ENCODE measurements at regions not wholly inside any gene's neighbourhood (a gene's known extent, or its start where the extent isn't known, plus 50 kb on each side); places are given as distances from the start of the nearest gene placed in this dataset.

DNA sequence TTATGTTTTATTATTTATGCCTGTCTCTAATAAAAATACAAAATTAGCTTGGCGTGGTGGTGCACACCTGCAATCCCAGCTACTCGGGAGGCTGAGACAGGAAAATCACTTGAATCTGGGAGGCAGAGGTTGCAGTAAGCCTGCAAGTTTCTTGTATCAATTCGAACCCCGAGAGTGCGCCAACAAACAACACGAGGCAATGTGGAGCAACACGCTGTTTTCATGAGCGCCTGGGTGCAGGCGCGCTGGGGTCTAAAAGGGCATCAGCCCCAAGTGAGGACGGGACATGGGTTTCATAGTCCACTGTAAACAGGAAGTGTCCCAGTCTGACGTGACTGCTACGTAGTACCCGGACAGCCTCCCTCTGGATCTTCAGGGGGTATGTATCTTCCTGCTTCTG, 1634.6 kb upstream of the AGA start:
- no peaks in the 10 kb centered on the region for H3K27me3 ChIP-seq
- intact Hi-C loops (cut with DNase I) = no loop called here
- no peaks in the 10 kb centered on the region for H3K9me3 ChIP-seq
- no peak for ATAC-seq
- no peak overlapping the region for H3K27ac ChIP-seq
- DNase-seq = no peak
- no peaks in the 10 kb centered on the region for H3K4me1 ChIP-seq
- no peaks in the 10 kb centered on the region for H3K36me3 ChIP-seq
- TF ChIP-seq, protein P1, sequence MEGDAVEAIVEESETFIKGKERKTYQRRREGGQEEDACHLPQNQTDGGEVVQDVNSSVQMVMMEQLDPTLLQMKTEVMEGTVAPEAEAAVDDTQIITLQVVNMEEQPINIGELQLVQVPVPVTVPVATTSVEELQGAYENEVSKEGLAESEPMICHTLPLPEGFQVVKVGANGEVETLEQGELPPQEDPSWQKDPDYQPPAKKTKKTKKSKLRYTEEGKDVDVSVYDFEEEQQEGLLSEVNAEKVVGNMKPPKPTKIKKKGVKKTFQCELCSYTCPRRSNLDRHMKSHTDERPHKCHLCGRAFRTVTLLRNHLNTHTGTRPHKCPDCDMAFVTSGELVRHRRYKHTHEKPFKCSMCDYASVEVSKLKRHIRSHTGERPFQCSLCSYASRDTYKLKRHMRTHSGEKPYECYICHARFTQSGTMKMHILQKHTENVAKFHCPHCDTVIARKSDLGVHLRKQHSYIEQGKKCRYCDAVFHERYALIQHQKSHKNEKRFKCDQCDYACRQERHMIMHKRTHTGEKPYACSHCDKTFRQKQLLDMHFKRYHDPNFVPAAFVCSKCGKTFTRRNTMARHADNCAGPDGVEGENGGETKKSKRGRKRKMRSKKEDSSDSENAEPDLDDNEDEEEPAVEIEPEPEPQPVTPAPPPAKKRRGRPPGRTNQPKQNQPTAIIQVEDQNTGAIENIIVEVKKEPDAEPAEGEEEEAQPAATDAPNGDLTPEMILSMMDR (IDR thresholded peaks at IDR 0.05) = no peak
- no peak overlapping the region for H3K4me3 ChIP-seq

DNA sequence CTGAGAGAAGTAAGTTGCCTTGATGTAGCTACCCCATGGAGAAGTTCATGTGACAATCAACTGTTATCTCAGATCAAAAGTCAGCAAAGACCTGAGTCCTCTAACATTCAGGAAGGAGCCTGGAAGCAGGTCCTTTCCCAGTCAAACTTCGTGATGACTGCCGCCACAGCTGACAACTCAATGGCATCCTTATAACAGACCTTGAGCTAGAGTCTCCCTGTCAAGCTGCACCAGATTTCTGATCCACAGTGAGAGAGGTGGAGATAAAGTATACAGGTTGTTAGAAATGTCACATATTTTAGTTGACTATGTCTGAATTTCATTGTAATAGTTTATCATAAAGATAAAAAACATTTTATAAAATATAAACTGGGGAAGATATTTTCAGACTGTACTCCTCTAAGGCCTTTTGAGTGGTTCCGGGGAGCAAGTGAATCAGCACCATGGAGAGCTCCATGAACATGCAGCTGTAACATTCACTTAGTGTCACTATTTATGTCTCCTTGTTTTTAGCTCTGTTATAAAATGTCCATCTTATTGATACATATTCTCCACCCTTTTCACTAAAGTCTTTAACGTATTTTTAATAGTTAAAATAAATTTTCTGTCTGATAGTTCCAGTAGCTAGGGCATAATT, 1653.5 kb upstream of the AGA start:
- intact Hi-C loops (cut with DNase I) = no loop called here
- no peaks in the 10 kb centered on the region for H3K4me1 ChIP-seq
- H3K27me3 ChIP-seq = no peaks in the 10 kb centered on the region
- no peak overlapping the region for H3K27ac ChIP-seq
- H3K9me3 ChIP-seq = no peaks in the 10 kb centered on the region
- H3K4me3 ChIP-seq = no peak overlapping the region
- DNase-seq (no peak), ATAC-seq (no peak)
- TF ChIP-seq, protein P1 (IDR thresholded peaks at IDR 0.05) = no peak
- H3K36me3 ChIP-seq = no peaks in the 10 kb centered on the region

DNA sequence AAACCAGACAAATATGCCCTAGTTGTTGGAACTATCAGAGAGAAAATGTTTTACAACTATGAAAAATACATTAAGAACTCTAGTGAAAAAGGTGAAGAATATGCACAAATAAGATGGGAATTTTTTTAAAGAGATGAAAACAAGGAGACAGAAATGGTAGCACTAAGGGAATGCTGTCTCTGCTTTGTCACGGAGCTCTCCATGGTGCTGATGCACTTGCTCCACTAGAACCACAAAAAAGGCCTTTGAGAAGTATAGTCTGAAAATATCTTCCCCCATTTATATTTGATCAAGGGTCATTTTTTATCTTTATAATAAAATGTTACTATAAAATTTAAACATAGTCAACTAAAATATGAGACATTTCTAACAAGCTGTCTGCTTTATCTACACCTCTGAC, 1655.5 kb upstream of the AGA start:
- Histone ChIP-seq H3K36me3 (no peaks in the 10 kb centered on the region), H3K27me3 (no peaks in the 10 kb centered on the region), H3K27ac (no peak overlapping the region), H3K9me3 (no peaks in the 10 kb centered on the region), H3K4me1 (no peaks in the 10 kb centered on the region), H3K4me3 (no peak overlapping the region)
- no peak for ATAC-seq
- no peak for DNase-seq
- TF ChIP-seq, protein P1 (IDR thresholded peaks at IDR 0.05) = no peak
- intact Hi-C loops (cut with DNase I) = no loop called here

DNA sequence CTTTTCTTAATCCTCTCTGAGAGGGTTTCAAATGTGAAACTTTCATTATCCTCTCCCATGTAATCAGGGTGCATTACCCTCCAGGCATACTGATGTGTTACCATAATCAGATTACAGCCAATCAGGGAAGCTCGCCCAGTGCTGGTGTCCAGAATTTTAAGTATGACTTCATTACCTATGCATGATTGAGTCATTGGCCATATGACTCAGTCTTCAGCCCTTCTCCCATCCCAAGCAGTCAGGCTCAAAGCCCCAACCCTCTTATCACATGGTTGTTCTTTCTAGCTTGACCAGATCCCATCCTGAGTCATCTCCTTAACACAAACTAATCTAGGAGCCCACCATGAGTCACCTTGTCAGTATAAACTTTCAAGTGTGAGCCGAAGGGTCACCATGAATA, 1668.1 kb upstream of the AGA start:
- no peaks in the 10 kb centered on the region for H3K4me1 ChIP-seq
- H3K36me3 ChIP-seq = no peaks in the 10 kb centered on the region
- no peaks in the 10 kb centered on the region for H3K27me3 ChIP-seq
- H3K27ac ChIP-seq = no peak overlapping the region
- DNase-seq (no peak), ATAC-seq (no peak)
- H3K4me3 ChIP-seq = no peak overlapping the region
- intact Hi-C loops (cut with DNase I) = no loop called here
- no peaks in the 10 kb centered on the region for H3K9me3 ChIP-seq
- TF ChIP-seq, protein P1 (IDR thresholded peaks at IDR 0.05) = no peak

DNA sequence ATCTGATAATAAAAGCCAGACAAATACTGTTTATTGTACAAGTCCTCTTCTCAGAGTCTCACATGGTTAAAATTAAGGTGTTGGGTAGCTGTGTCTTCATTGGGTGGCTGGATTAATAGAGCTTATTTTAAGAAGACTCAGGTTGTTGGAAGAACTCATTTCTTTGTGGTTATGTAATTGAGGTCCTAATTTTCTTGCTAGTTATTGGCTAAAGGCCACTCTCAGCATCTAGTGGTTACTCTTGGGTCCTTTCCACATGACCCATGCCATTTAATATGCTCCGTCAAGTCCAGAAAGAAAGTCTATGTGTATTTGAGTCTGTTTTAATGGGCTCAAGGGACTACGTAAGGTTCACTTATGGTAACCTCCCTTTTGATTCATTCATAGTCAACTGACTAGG, 1668.6 kb upstream of the AGA start:
- Histone ChIP-seq H3K9me3 (no peaks in the 10 kb centered on the region), H3K27ac (no peak overlapping the region), H3K4me1 (no peaks in the 10 kb centered on the region), H3K4me3 (no peak overlapping the region), H3K27me3 (no peaks in the 10 kb centered on the region), H3K36me3 (no peaks in the 10 kb centered on the region)
- DNase-seq = no peak
- intact Hi-C loops (cut with DNase I) = no loop called here
- no peak for ATAC-seq
- TF ChIP-seq, protein P1 (IDR thresholded peaks at IDR 0.05) = no peak
